KMS-11 (cell line): ENCODE measurements at regions not wholly inside any gene's neighbourhood (a gene's known extent, or its start where the extent isn't known, plus 50 kb on each side); places are given as distances from the start of the nearest gene placed in this dataset.

Experiments
- H2AFZ ChIP-seq: fragments of 200-600 bp; sonication (generic); 2 replicates; pipeline ENCODE4 v1.6.1; 2016; ENCODE audit warnings: antibody characterized with exemption, mixed run types, low read depth
- H3K27ac ChIP-seq: fragments of 200-600 bp; sonication (generic); 2 replicates; pipeline ENCODE4 v1.6.1; 2016; ENCODE audit warnings: mild to moderate bottlenecking, mixed run types
- H3K27me3 ChIP-seq: fragments of 200-600 bp; sonication (generic); 2 replicates; pipeline ENCODE4 v1.6.1; 2017; ENCODE audit warnings: mild to moderate bottlenecking, low read depth, mixed run types, moderate library complexity; ENCODE audit not compliant: insufficient read depth
- H3K36me3 ChIP-seq: fragments of 200-600 bp; sonication (generic); 2 replicates; pipeline ENCODE4 v1.6.1; 2017; ENCODE audit warnings: mild to moderate bottlenecking, mixed run types; ENCODE audit not compliant: insufficient read depth
- H3K4me1 ChIP-seq: fragments of 200-600 bp; sonication (generic); 2 replicates; pipeline ENCODE4 v1.6.1; 2016; ENCODE audit warnings: mild to moderate bottlenecking, low read depth, mixed run types; ENCODE audit not compliant: poor library complexity, severe bottlenecking
- H3K4me2 ChIP-seq: fragments of 200-600 bp; sonication (generic); 2 replicates; pipeline ENCODE4 v1.7.0; 2016; ENCODE audit warnings: mild to moderate bottlenecking, mixed run types
- H3K4me3 ChIP-seq: fragments of 200-600 bp; sonication (generic); IDR thresholded peaks from 2 replicates; pipeline ENCODE4 v1.6.1; 2017; ENCODE audit warnings: low read depth, low read length, mixed read lengths; ENCODE audit not compliant: insufficient read depth
- H3K79me2 ChIP-seq: fragments of 200-600 bp; sonication (generic); 2 replicates; pipeline ENCODE4 v1.6.1; 2016; ENCODE audit warnings: low read depth, mixed run types; ENCODE audit not compliant: insufficient read depth
- H3K9ac ChIP-seq: fragments of 200-600 bp; sonication (generic); 2 replicates; pipeline ENCODE4 v1.6.1; 2016; ENCODE audit warnings: mild to moderate bottlenecking, mixed run types
- H4K20me1 ChIP-seq: fragments of 200-600 bp; sonication (generic); 2 replicates; pipeline ENCODE4 v1.6.1; 2016; ENCODE audit warnings: mild to moderate bottlenecking, mixed run types; ENCODE audit not compliant: insufficient read depth
- TF ChIP-seq, protein P1 (sequence below): fragments of 200-600 bp; sonication (generic); conservative IDR thresholded peaks from 2 replicates; pipeline ENCODE4 v1.6.1; 2017; ENCODE audit warnings: low read depth, mild to moderate bottlenecking, antibody characterized with exemption, low read length, moderate library complexity, mixed read lengths

DNA sequence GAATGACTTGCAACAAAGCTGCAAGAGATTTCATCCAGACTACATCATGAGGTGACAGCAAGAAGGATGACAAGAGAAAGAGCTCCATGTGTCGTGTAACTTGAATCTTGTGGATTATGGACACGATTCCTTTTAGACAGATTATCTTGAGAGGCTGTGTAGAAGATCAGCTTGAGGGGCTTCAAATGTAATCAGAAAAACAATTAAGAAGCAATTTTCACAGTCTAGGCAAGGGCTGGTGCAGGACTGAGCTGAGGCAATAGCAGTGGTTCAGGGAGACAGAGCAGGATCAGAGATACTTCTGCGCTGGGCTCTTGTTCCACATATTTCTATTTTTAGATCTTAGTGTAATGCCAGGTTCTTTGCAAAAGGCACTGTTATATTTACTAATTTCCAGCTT, 253.0 kb upstream of the COBL start:
- no peaks in the 10 kb centered on the region for H4K20me1 ChIP-seq
- no peak overlapping the region for H3K4me2 ChIP-seq
- H3K4me3 ChIP-seq = no peak overlapping the region
- no peaks in the 10 kb centered on the region for H3K27me3 ChIP-seq
- no peaks in the 10 kb centered on the region for H3K36me3 ChIP-seq
- H3K4me1 ChIP-seq = no peaks in the 10 kb centered on the region
- H3K27ac ChIP-seq = no peak overlapping the region
- TF ChIP-seq, protein P1, sequence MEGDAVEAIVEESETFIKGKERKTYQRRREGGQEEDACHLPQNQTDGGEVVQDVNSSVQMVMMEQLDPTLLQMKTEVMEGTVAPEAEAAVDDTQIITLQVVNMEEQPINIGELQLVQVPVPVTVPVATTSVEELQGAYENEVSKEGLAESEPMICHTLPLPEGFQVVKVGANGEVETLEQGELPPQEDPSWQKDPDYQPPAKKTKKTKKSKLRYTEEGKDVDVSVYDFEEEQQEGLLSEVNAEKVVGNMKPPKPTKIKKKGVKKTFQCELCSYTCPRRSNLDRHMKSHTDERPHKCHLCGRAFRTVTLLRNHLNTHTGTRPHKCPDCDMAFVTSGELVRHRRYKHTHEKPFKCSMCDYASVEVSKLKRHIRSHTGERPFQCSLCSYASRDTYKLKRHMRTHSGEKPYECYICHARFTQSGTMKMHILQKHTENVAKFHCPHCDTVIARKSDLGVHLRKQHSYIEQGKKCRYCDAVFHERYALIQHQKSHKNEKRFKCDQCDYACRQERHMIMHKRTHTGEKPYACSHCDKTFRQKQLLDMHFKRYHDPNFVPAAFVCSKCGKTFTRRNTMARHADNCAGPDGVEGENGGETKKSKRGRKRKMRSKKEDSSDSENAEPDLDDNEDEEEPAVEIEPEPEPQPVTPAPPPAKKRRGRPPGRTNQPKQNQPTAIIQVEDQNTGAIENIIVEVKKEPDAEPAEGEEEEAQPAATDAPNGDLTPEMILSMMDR = no peak
- no peak overlapping the region for H3K9ac ChIP-seq
- H3K79me2 ChIP-seq = no peaks in the 10 kb centered on the region
- H2AFZ ChIP-seq = no peak overlapping the region

DNA sequence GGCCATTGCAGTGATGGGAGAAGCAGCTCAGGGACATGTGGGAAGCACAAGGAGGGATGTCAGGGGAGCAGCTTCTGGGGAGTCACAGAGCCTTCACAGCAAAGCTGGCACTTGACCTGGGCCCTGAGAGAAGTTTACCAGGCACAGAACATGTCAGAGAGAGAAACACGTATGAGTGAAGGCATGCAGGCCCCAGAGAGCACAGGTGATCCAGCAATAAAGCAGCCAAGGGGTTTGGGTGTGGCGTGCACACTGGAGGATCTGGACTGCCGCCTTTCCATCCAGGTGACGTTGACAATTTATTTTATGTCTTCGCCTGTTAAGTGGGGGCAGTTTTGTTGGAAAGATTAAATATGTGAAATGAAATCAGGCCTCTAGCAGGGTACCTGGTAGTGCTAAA, 252.6 kb upstream of the COBL start:
- H3K4me2 ChIP-seq = no peak overlapping the region
- TF ChIP-seq, protein P1 = no peak
- no peaks in the 10 kb centered on the region for H3K27me3 ChIP-seq
- H3K79me2 ChIP-seq = no peaks in the 10 kb centered on the region
- no peak overlapping the region for H2AFZ ChIP-seq
- no peak overlapping the region for H3K27ac ChIP-seq
- no peak overlapping the region for H3K9ac ChIP-seq
- no peaks in the 10 kb centered on the region for H4K20me1 ChIP-seq
- no peaks in the 10 kb centered on the region for H3K4me1 ChIP-seq
- no peak overlapping the region for H3K4me3 ChIP-seq
- no peaks in the 10 kb centered on the region for H3K36me3 ChIP-seq

DNA sequence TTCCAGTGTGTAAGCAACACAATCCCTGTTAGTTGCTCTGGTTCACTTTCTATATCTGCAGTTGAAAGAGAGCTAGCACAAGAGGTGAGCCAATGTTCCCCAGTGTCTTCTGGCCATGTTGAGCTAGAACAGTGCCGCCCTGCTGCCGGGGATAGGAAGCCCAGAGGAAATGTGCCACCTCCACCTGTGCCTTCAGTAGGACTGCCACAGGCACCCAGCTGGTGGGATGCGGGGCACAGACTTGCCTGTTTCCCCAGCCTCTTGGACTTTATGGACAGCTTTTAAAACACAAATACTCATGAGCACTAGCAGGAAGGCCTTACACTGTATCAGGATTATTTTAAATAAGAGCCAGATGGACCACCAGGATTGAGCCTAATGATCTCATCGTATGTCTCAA, 234.5 kb upstream of the COBL start:
- Histone ChIP-seq H3K27me3 (no peaks in the 10 kb centered on the region), H3K27ac (no peak overlapping the region), H3K4me2 (no peak overlapping the region), H3K9ac (no peak overlapping the region), H2AFZ (no peak overlapping the region), H3K4me1 (no peaks in the 10 kb centered on the region), H3K79me2 (no peaks in the 10 kb centered on the region), H3K4me3 (no peak overlapping the region), H4K20me1 (no peaks in the 10 kb centered on the region), H3K36me3 (no peaks in the 10 kb centered on the region)
- TF ChIP-seq, protein P1 = no peak

DNA sequence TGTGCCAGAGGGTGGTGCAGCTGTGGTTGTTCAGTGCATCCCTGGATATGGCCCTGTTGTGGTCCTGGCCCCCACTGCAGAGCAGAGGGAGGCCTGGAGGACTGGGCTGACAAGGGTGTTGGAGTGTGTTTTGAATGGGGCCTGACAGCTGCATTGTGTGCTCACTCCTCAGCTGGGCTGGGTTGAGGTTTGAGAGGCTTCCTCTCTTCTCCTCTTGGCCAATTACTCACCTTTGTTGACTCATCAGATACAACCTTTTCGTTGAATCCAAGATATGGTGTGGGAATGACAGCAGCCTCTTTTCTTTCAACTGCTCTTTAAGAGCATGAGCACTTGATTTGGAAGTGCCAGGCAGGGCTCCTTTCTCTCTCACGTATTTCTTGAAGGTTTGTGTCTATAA, 228.5 kb upstream of the COBL start:
- Histone ChIP-seq H4K20me1 (no peaks in the 10 kb centered on the region), H3K79me2 (no peaks in the 10 kb centered on the region), H3K27ac (no peak overlapping the region), H2AFZ (no peak overlapping the region), H3K4me1 (peaks cover 10% of the 10 kb centered on the region), H3K27me3 (no peaks in the 10 kb centered on the region), H3K4me2 (no peak overlapping the region), H3K4me3 (no peak overlapping the region), H3K9ac (no peak overlapping the region), H3K36me3 (no peaks in the 10 kb centered on the region)
- TF ChIP-seq, protein P1 = no peak
